ENCODE measurements at regions not wholly inside any gene's neighbourhood (a gene's known extent, or its start where the extent isn't known, plus 50 kb on each side); places are given as distances from the start of the nearest gene placed in this dataset.

GRCh38 chr7:119703895-119704294 is 569.1 kb upstream of the KCND2 start:
- TF ChIP-seq CTCF (IDR thresholded peaks at IDR 0.05; ENCODE audit: low read depth, low read length, poor library complexity, severe bottlenecking) (no peak), EZH2phosphoT487 (IDR thresholded peaks at IDR 0.05; ENCODE audit: borderline replicate concordance, low read length) (no peak)

Measured in DOHH2 (cell line).